Endodermal cell (in vitro differentiated cells): ENCODE measurements at regions not wholly inside any gene's neighbourhood (a gene's known extent, or its start where the extent isn't known, plus 50 kb on each side); places are given as distances from the start of the nearest gene placed in this dataset.

Experiments
- DNase-seq: peaks from one replicate; pipeline ENCODE4 v3.0.0-alpha.2; 2017
- H3K27ac ChIP-seq: 2 replicates; pipeline ENCODE4 v1.5.1; 2013; ENCODE audit warnings: mild to moderate bottlenecking, low read depth, low read length, moderate library complexity
- H3K27me3 ChIP-seq: 2 replicates; pipeline ENCODE4 v1.6.1; 2013; ENCODE audit warnings: mild to moderate bottlenecking, low read length, moderate library complexity; ENCODE audit not compliant: insufficient read depth, control insufficient read depth, poor library complexity, severe bottlenecking
- H3K36me3 ChIP-seq: 2 replicates; pipeline ENCODE4 v1.7.0; 2013; ENCODE audit warnings: mild to moderate bottlenecking, low read length, moderate library complexity; ENCODE audit not compliant: control insufficient read depth, insufficient read depth
- H3K4me1 ChIP-seq: one replicate; pipeline ENCODE4 v1.7.0; 2013; ENCODE audit warnings: low read length; ENCODE audit not compliant: control insufficient read depth, insufficient read depth
- H3K4me3 ChIP-seq: 2 replicates; pipeline ENCODE4 v1.5.1; 2013; ENCODE audit warnings: mild to moderate bottlenecking, low read length, moderate library complexity
- H3K9ac ChIP-seq: 2 replicates; pipeline ENCODE4 v1.6.1; 2013; ENCODE audit warnings: mild to moderate bottlenecking, low read length, moderate library complexity; ENCODE audit not compliant: poor library complexity, severe bottlenecking; ENCODE audit errors: extremely low read depth
- H3K9me3 ChIP-seq: 2 replicates; pipeline ENCODE4 v1.6.1; 2013; ENCODE audit warnings: mild to moderate bottlenecking, low read length, moderate library complexity; ENCODE audit not compliant: control insufficient read depth
- H3K27ac Mint-ChIP-seq: 2 replicates; pipeline ENCODE4 v1.8.0; 2020; ENCODE audit warnings: mixed read lengths
- H3K27me3 Mint-ChIP-seq: 2 replicates; pipeline ENCODE4 v1.8.0; 2021; ENCODE audit warnings: mild to moderate bottlenecking, mixed read lengths; ENCODE audit not compliant: insufficient read depth
- H3K36me3 Mint-ChIP-seq: 2 replicates; pipeline ENCODE4 v1.8.0; 2020; ENCODE audit warnings: low read depth, mixed read lengths
- H3K4me1 Mint-ChIP-seq: 2 replicates; pipeline ENCODE4 v1.8.0; 2020; ENCODE audit warnings: mixed read lengths
- H3K4me3 Mint-ChIP-seq: 2 replicates; pipeline ENCODE4 v1.8.0; 2020; ENCODE audit warnings: mild to moderate bottlenecking, moderate library complexity, mixed read lengths
- H3K9me3 Mint-ChIP-seq: 2 replicates; pipeline ENCODE4 v1.8.0; 2020; ENCODE audit warnings: mild to moderate bottlenecking, mixed read lengths
- WGBS, 2 experiments: methylation state at CpG; one replicate each; pipeline versions ENCODE4 v1.1.5 to v1.1.7; 2013; ENCODE audit warnings: missing lambda C conversion rate in 2 of 2, mixed read lengths in 1 of 2; ENCODE audit not compliant: insufficient coverage in 1 of 2, insufficient read length in 1 of 2; 5-methylcytosine and 5-hydroxymethylcytosine counted together
- TF ChIP-seq, protein P1 (sequence below): fragments of 200-600 bp; sonication (generic); conservative IDR thresholded peaks from 2 replicates; pipeline ENCODE4 v1.5.0; 2021; ENCODE audit warnings: antibody characterized with exemption, mild to moderate bottlenecking

GRCh38 chr7:22875470-22875869 is 52.8 kb upstream of the TOMM7 start:
- Mint-ChIP-seq H3K9me3 (no peaks in the 10 kb centered on the region), H3K27me3 (no peaks in the 10 kb centered on the region), H3K36me3 (peaks cover 2% of the 10 kb centered on the region), H3K27ac (no peak overlapping the region), H3K4me3 (no peak overlapping the region), H3K4me1 (peaks cover 33% of the 10 kb centered on the region)
- TF ChIP-seq, protein P1, sequence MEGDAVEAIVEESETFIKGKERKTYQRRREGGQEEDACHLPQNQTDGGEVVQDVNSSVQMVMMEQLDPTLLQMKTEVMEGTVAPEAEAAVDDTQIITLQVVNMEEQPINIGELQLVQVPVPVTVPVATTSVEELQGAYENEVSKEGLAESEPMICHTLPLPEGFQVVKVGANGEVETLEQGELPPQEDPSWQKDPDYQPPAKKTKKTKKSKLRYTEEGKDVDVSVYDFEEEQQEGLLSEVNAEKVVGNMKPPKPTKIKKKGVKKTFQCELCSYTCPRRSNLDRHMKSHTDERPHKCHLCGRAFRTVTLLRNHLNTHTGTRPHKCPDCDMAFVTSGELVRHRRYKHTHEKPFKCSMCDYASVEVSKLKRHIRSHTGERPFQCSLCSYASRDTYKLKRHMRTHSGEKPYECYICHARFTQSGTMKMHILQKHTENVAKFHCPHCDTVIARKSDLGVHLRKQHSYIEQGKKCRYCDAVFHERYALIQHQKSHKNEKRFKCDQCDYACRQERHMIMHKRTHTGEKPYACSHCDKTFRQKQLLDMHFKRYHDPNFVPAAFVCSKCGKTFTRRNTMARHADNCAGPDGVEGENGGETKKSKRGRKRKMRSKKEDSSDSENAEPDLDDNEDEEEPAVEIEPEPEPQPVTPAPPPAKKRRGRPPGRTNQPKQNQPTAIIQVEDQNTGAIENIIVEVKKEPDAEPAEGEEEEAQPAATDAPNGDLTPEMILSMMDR = no peak
- Histone ChIP-seq H3K4me3 (no peak overlapping the region), H3K9ac (no peak overlapping the region), H3K9me3 (no peaks in the 10 kb centered on the region), H3K27me3 (no peaks in the 10 kb centered on the region), H3K4me1 (no peaks in the 10 kb centered on the region), H3K36me3 (no peaks in the 10 kb centered on the region), H3K27ac (no peak overlapping the region)
- WGBS, 2 experiments = 91 to 95% methylated on average over 4 to 8 of the region's 8 CpGs
- DNase-seq = no peak

DNA sequence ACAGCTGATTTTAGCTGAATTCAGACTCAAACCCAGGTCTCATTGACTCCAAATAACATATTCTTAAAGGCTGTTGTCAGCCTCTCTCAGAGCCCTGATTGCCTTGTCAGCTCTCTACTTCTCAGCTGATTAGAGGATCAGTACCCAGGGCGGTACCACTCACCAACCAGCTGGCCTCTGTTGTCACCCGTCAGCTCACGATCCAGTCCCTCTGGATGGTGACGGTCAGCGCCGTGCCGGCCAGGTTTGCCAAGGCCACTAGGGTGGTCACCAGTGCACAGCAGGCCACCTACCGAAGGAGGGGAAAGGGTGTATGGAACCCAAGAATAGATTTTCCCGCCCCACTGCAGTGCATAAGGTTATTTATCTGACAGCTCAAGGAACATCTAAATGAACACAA is 52.3 kb upstream of the TOMM7 start:
- Mint-ChIP-seq H3K36me3 (peaks cover 8% of the 10 kb centered on the region), H3K4me3 (no peak overlapping the region), H3K27me3 (no peaks in the 10 kb centered on the region), H3K9me3 (peaks cover 3% of the 10 kb centered on the region), H3K27ac (no peak overlapping the region), H3K4me1 (peaks cover 27% of the 10 kb centered on the region)
- WGBS, 2 experiments = 86 to 90% methylated on average over 7 to 9 of the region's 9 CpGs
- no peaks in the 10 kb centered on the region for H3K4me1 ChIP-seq
- no peak for DNase-seq
- no peaks in the 10 kb centered on the region for H3K27me3 ChIP-seq
- H3K4me3 ChIP-seq = no peak overlapping the region
- H3K9ac ChIP-seq = no peak overlapping the region
- H3K9me3 ChIP-seq = no peaks in the 10 kb centered on the region
- no peak overlapping the region for H3K27ac ChIP-seq
- TF ChIP-seq, protein P1 = no peak
- H3K36me3 ChIP-seq = no peaks in the 10 kb centered on the region
